ENCODE measurements at regions not wholly inside any gene's neighbourhood (a gene's known extent, or its start where the extent isn't known, plus 50 kb on each side); places are given as distances from the start of the nearest gene placed in this dataset.
"Not testable (repeated sequence)": the region's sequence is repeated elsewhere in the genome, so short reads cannot be mapped to it uniquely, and the experiment has no call there.

DNA sequence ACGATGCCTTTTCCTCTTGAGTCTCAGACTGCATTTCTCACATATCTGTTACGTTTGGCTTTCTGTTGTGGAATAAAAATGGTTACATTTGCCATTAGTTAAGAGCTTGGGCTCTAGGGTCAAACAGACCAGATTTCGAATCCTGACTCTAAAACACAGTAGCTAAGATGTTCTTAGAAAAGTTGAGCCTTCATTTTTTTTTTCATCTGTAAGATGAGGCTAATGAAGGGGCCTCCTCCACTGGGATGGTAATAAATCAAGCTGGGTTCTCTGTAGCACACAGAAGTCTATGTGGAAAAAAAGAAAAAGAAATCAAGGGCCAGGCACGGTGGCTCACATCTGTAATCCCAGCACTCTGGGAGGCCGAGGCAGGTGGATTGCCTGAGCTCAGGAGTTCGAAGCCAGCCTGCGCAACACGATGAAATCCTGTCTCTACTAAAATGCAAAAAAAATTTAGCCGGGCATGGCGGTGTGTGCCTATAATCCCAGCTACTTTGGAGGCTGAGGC is 49.9 kb upstream of the CAPRIN1 start:
- no peak for DNase-seq (ENCODE audit: low read depth)
- no peaks in the 10 kb centered on the region for H3K27me3 ChIP-seq (ENCODE audit: control insufficient read depth, insufficient read depth, low read length)
- H3K36me3 ChIP-seq (ENCODE audit: control insufficient read depth, insufficient read depth, low read length): no peaks in the 10 kb centered on the region
- H3K4me3 ChIP-seq (ENCODE audit: low read depth, low read length): no peak overlapping the region
- TF ChIP-seq, protein P1, sequence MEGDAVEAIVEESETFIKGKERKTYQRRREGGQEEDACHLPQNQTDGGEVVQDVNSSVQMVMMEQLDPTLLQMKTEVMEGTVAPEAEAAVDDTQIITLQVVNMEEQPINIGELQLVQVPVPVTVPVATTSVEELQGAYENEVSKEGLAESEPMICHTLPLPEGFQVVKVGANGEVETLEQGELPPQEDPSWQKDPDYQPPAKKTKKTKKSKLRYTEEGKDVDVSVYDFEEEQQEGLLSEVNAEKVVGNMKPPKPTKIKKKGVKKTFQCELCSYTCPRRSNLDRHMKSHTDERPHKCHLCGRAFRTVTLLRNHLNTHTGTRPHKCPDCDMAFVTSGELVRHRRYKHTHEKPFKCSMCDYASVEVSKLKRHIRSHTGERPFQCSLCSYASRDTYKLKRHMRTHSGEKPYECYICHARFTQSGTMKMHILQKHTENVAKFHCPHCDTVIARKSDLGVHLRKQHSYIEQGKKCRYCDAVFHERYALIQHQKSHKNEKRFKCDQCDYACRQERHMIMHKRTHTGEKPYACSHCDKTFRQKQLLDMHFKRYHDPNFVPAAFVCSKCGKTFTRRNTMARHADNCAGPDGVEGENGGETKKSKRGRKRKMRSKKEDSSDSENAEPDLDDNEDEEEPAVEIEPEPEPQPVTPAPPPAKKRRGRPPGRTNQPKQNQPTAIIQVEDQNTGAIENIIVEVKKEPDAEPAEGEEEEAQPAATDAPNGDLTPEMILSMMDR (IDR thresholded peaks at IDR 0.05; ENCODE audit: insufficient read depth, low read length, poor library complexity, severe bottlenecking): no peak

DNA sequence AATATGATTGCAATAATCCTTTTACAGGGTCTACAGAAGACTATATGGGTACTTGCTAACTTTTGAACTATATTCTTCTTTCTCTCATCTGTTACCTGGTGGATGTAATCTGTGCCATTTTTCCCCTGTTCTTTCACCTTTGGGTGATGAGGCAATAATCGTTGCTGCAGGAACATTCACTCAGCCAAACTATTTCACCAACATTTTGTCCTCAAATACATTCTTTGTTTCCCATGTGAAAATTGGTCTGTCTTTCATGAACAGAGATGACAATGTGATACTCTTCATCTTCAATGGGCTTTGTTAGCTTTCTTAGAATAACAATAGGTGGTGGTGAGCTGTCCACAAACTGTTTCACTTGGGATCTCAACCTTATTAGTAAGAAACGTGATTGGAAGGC is 52.1 kb upstream of the CAPRIN1 start:
- H3K4me3 ChIP-seq (ENCODE audit: low read depth, low read length): no peak overlapping the region
- no peaks in the 10 kb centered on the region for H3K36me3 ChIP-seq (ENCODE audit: control insufficient read depth, insufficient read depth, low read length)
- H3K27me3 ChIP-seq (ENCODE audit: control insufficient read depth, insufficient read depth, low read length): peaks cover 3% of the 10 kb centered on the region
- TF ChIP-seq, protein P1 (IDR thresholded peaks at IDR 0.05; ENCODE audit: insufficient read depth, low read length, poor library complexity, severe bottlenecking): no peak
- no peak for DNase-seq (ENCODE audit: low read depth)

GRCh38 chr11:33997584-33998251 is 53.8 kb upstream of the CAPRIN1 start:
- H3K4me3 ChIP-seq (ENCODE audit: low read depth, low read length): no peak overlapping the region
- H3K36me3 ChIP-seq (ENCODE audit: control insufficient read depth, insufficient read depth, low read length): no peaks in the 10 kb centered on the region
- DNase-seq (ENCODE audit: low read depth): no peak
- TF ChIP-seq, protein P1 (IDR thresholded peaks at IDR 0.05; ENCODE audit: insufficient read depth, low read length, poor library complexity, severe bottlenecking): no peak
- H3K27me3 ChIP-seq (ENCODE audit: control insufficient read depth, insufficient read depth, low read length): peaks cover 3% of the 10 kb centered on the region

DNA sequence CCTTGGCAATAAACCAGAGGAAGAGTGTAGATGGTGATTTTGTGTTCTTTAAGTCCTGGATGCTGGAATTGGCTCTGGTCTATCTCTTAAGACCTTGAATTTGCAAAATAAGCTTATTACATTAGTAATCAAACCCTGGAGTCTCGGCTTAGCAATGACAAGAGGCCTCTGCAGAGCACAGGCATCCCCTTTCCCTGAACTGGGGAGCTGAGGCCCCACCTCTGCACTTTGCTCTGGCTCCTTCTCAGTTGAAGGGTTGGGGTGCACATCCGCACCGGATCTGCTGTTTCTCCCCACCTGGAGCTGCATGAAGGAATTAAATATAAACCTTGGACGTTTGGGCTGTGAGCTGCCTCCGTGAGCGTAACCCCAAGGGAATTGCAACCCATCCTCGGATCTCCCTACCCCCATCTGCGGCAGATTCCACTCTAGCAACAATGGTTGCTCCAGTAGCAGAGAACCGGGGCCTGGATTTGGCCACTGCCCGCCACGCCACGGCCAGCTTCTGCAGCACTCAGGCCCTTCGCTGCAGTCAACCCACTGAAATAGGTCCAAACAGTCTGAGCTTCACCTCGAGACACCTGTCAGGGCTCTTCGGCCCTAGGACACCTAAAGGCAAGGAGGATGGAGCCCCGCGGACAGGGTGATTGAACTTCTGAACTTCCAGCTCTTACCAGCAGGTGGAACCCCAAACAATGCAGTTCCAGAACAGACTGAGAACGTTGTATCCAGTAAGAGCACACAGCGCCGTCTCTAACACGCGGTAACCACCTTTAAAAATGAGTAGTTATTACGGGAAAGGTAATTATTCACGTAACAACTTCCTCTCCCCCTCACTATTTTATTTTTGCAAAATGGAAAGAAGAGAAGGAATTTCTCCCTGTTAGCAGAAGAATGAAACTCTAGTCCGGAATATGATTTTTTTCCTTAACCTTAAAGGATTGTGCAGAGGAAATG is 54.8 kb upstream of the CAPRIN1 start:
- peaks cover 3% of the 10 kb centered on the region for H3K27me3 ChIP-seq (ENCODE audit: control insufficient read depth, insufficient read depth, low read length)
- H3K36me3 ChIP-seq (ENCODE audit: control insufficient read depth, insufficient read depth, low read length): no peaks in the 10 kb centered on the region
- DNase-seq (ENCODE audit: low read depth): no peak
- TF ChIP-seq, protein P1 (IDR thresholded peaks at IDR 0.05; ENCODE audit: insufficient read depth, low read length, poor library complexity, severe bottlenecking): peak; percentile 72
- H3K4me3 ChIP-seq (ENCODE audit: low read depth, low read length): no peak overlapping the region

- TF ChIP-seq, protein P1 (IDR thresholded peaks at IDR 0.05; ENCODE audit: insufficient read depth, low read length, poor library complexity, severe bottlenecking): no peak
- peaks cover 3% of the 10 kb centered on the region for H3K27me3 ChIP-seq (ENCODE audit: control insufficient read depth, insufficient read depth, low read length)
- DNase-seq (ENCODE audit: low read depth): no peak
- no peak overlapping the region for H3K4me3 ChIP-seq (ENCODE audit: low read depth, low read length)
- H3K36me3 ChIP-seq (ENCODE audit: control insufficient read depth, insufficient read depth, low read length): no peaks in the 10 kb centered on the region
Measured at GRCh38 chr11:33994937-33995336, 56.6 kb upstream of the CAPRIN1 start.

DNA sequence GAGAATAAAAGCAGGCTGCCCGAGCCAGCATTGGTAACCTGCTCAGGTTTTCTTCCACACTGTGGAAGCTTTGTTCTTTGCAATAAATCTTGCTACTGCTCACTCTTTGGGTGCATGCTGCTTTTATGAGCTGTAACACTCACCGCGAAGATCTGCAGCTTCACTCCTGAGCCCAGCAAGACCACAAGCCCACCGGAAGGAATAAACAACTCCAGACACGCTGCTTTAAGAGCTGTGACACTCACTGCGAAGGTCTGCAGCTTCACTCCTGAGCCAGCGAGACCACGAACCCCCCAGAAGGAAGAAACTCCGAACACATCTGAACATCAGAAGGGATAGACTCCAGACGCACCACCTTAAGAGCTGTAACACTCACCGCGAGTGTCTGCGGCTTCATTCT is 60.4 kb upstream of the CAPRIN1 start:
- not testable (repeated sequence) for H3K36me3 ChIP-seq (ENCODE audit: control insufficient read depth, insufficient read depth, low read length); DNase-seq (ENCODE audit: low read depth); H3K27me3 ChIP-seq (ENCODE audit: control insufficient read depth, insufficient read depth, low read length); H3K4me3 ChIP-seq (ENCODE audit: low read depth, low read length)

DNA sequence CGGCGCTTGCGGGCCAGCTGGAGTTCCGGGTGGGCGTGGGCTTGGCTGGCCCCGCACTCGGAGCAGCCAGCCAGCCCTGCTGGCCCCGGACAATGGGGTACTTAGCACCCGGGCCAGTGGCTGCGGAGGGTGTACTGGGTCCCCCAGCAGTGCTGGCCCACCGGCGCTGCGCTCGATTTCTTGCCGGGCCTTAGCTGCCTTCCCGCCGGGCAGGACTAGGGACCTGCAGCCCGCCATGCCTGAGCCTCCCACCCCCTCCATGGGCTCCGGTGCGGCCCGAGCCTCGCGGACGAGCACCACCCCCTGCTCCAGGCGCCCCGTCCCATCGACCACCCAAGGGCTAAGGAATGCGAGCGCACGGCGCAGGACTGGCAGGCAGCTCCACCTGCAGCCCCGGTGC is 61.4 kb upstream of the CAPRIN1 start:
- not testable (repeated sequence) for H3K4me3 ChIP-seq (ENCODE audit: low read depth, low read length); H3K36me3 ChIP-seq (ENCODE audit: control insufficient read depth, insufficient read depth, low read length); H3K27me3 ChIP-seq (ENCODE audit: control insufficient read depth, insufficient read depth, low read length); DNase-seq (ENCODE audit: low read depth)
